WTC11 (cell line): ENCODE measurements at regions not wholly inside any gene's neighbourhood (a gene's known extent, or its start where the extent isn't known, plus 50 kb on each side); places are given as distances from the start of the nearest gene placed in this dataset.

ENCODE experiments used
- ATAC-seq: fragments of 200-7000 bp; cut with Tn5 transposase; 2 replicates; pipeline ENCODE4 v1.10.0; 2021; ENCODE audit warnings: mild to moderate bottlenecking, moderate library complexity
- CTCF ChIA-PET: fragments of 300-600 bp; sonication (Branson Sonifier 250); formaldehyde crosslinking; loops from one replicate; lab custom pipeline; 2021; ENCODE audit warnings: antibody characterized with exemption; lab: Charles Lee
- POLR2A ChIA-PET: fragments of 350-600 bp; sonication (Branson Sonifier 250); formaldehyde crosslinking; loops from one replicate; lab custom pipeline; 2021; ENCODE audit warnings: antibody characterized with exemption; lab: Charles Lee
- DNase-seq: peaks from one replicate; pipeline ENCODE4 v3.0.0; 2021; ENCODE audit warnings: low spot score
- H3K27ac Mint-ChIP-seq: 2 replicates; pipeline ENCODE4 v1.8.0; 2021; ENCODE audit warnings: mixed read lengths
- H3K27me3 Mint-ChIP-seq: 2 replicates; pipeline ENCODE4 v1.8.0; 2021; ENCODE audit warnings: low read depth, mild to moderate bottlenecking, moderate library complexity, mixed read lengths
- H3K36me3 Mint-ChIP-seq: 2 replicates; pipeline ENCODE4 v1.8.0; 2021; ENCODE audit warnings: mixed read lengths
- H3K4me1 Mint-ChIP-seq: 2 replicates; pipeline ENCODE4 v1.8.0; 2022; ENCODE audit warnings: mixed read lengths
- H3K4me3 Mint-ChIP-seq: 2 replicates; pipeline ENCODE4 v1.8.0; 2021; ENCODE audit warnings: mild to moderate bottlenecking, moderate library complexity, mixed read lengths
- H3K9me3 Mint-ChIP-seq: 2 replicates; pipeline ENCODE4 v1.8.0; 2021; ENCODE audit warnings: mixed read lengths
- ATF6 ChIP-seq: sonication (generic); formaldehyde crosslinking; IDR thresholded peaks from 2 replicates; pipeline ENCODE4 v1.8.1; 2023; ENCODE audit warnings: mild to moderate bottlenecking, missing genetic modification reagents
- CTCF ChIP-seq: fragments of 200-600 bp; IDR thresholded peaks from 2 replicates; pipeline ENCODE4 v1.8.0; 2022; ENCODE audit warnings: antibody characterized with exemption
- ESRRA ChIP-seq: sonication (generic); formaldehyde crosslinking; IDR thresholded peaks from 2 replicates; pipeline ENCODE4 v1.8.1; 2022; ENCODE audit warnings: mild to moderate bottlenecking, missing genetic modification reagents, borderline replicate concordance
- FOXK1 ChIP-seq: sonication (generic); formaldehyde crosslinking; IDR thresholded peaks from 2 replicates; pipeline ENCODE4 v1.8.0; 2022; ENCODE audit warnings: mild to moderate bottlenecking, moderate library complexity, missing genetic modification reagents
- FOXP1 ChIP-seq: sonication (generic); formaldehyde crosslinking; IDR thresholded peaks from 2 replicates; pipeline ENCODE4 v1.8.0; 2022; ENCODE audit warnings: missing genetic modification reagents, mild to moderate bottlenecking, moderate library complexity, borderline replicate concordance
- IRF2 ChIP-seq: sonication (generic); formaldehyde crosslinking; IDR thresholded peaks from 2 replicates; pipeline ENCODE4 v1.8.0; 2022; ENCODE audit warnings: low read depth, missing genetic modification reagents, borderline replicate concordance
- MYBL2 ChIP-seq: sonication (generic); formaldehyde crosslinking; IDR thresholded peaks from 2 replicates; pipeline ENCODE4 v1.8.1; 2023; ENCODE audit warnings: mild to moderate bottlenecking, moderate library complexity, missing genetic modification reagents
- NFATC4 ChIP-seq: fragments of 250-450 bp; sonication (Bioruptor Pico); IDR thresholded peaks from 2 replicates; pipeline ENCODE4 v1.9.0; 2021; ENCODE audit warnings: mild to moderate bottlenecking
- NFYB ChIP-seq: sonication (generic); formaldehyde crosslinking; conservative IDR thresholded peaks from 2 replicates; pipeline ENCODE4 v1.8.0; 2022; ENCODE audit warnings: low read depth, missing genetic modification reagents
- NR2C2 ChIP-seq: sonication (generic); formaldehyde crosslinking; IDR thresholded peaks from 2 replicates; pipeline ENCODE4 v1.8.0; 2022; ENCODE audit warnings: mild to moderate bottlenecking, missing genetic modification reagents
- OVOL2 ChIP-seq: fragments of 250-450 bp; sonication (Bioruptor Pico); IDR thresholded peaks from 2 replicates; pipeline ENCODE4 v1.9.0; 2021; ENCODE audit warnings: mild to moderate bottlenecking, borderline replicate concordance
- SOX15 ChIP-seq: fragments of 250-450 bp; sonication (Bioruptor Pico); IDR thresholded peaks from 2 replicates; pipeline ENCODE4 v1.9.0; 2021; ENCODE audit warnings: mild to moderate bottlenecking
- ZBTB21 ChIP-seq: sonication (generic); formaldehyde crosslinking; IDR thresholded peaks from 2 replicates; pipeline ENCODE4 v1.8.1; 2023; ENCODE audit warnings: mild to moderate bottlenecking, missing genetic modification reagents, borderline replicate concordance
- ZNF121 ChIP-seq: sonication (generic); formaldehyde crosslinking; IDR thresholded peaks from 2 replicates; pipeline ENCODE4 v1.8.0; 2023; ENCODE audit warnings: missing genetic modification reagents
- ZNF263 ChIP-seq: sonication (generic); formaldehyde crosslinking; IDR thresholded peaks from 2 replicates; pipeline ENCODE4 v1.8.1; 2022; ENCODE audit warnings: low read depth, mild to moderate bottlenecking, moderate library complexity, missing genetic modification reagents
- ZNF317 ChIP-seq: sonication (generic); formaldehyde crosslinking; IDR thresholded peaks from 2 replicates; pipeline ENCODE4 v1.8.1; 2023; ENCODE audit warnings: low read depth, mild to moderate bottlenecking, moderate library complexity, missing genetic modification reagents, borderline replicate concordance
- TF ChIP-seq, protein P1 (sequence below): fragments of 250-450 bp; sonication (Bioruptor Pico); IDR thresholded peaks from 2 replicates; pipeline ENCODE4 v1.8.0; 2021; ENCODE audit warnings: mild to moderate bottlenecking
- TF ChIP-seq, protein P2 (sequence below): sonication (generic); formaldehyde crosslinking; IDR thresholded peaks from 2 replicates; pipeline ENCODE4 v1.8.0; 2022; ENCODE audit warnings: missing genetic modification reagents
- TF ChIP-seq, protein P3 (sequence below): fragments of 250-450 bp; sonication (Bioruptor Pico); IDR thresholded peaks from 2 replicates; pipeline ENCODE4 v2.1.2; 2022; ENCODE audit warnings: mild to moderate bottlenecking, moderate library complexity

GRCh38 chr5:30341466-30341865, 852.0 kb upstream of the CDH6 start:
- Mint-ChIP-seq H3K36me3 (no peaks in the 10 kb centered on the region), H3K4me3 (no peak overlapping the region), H3K4me1 (no peaks in the 10 kb centered on the region), H3K9me3 (peaks cover 10% of the 10 kb centered on the region; the same call in 1 of the 2 replicates), H3K27me3 (no peaks in the 10 kb centered on the region), H3K27ac (no peak overlapping the region)
- ChIA-PET CTCF (no interaction called here), POLR2A (no interaction called here)
- ATAC-seq (no peak), DNase-seq (no peak)
- TF ChIP-seq NR2C2 (CRISPR knock-in tag) = no peak
- TF ChIP-seq IRF2 (CRISPR knock-in tag) = no peak
- TF ChIP-seq ESRRA = no peak
- no peak for TF ChIP-seq FOXP1 (CRISPR knock-in tag)
- TF ChIP-seq, protein P1, sequence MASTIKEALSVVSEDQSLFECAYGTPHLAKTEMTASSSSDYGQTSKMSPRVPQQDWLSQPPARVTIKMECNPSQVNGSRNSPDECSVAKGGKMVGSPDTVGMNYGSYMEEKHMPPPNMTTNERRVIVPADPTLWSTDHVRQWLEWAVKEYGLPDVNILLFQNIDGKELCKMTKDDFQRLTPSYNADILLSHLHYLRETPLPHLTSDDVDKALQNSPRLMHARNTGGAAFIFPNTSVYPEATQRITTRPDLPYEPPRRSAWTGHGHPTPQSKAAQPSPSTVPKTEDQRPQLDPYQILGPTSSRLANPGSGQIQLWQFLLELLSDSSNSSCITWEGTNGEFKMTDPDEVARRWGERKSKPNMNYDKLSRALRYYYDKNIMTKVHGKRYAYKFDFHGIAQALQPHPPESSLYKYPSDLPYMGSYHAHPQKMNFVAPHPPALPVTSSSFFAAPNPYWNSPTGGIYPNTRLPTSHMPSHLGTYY (CRISPR knock-in tag) = no peak
- no peak for TF ChIP-seq MYBL2
- TF ChIP-seq, protein P2, sequence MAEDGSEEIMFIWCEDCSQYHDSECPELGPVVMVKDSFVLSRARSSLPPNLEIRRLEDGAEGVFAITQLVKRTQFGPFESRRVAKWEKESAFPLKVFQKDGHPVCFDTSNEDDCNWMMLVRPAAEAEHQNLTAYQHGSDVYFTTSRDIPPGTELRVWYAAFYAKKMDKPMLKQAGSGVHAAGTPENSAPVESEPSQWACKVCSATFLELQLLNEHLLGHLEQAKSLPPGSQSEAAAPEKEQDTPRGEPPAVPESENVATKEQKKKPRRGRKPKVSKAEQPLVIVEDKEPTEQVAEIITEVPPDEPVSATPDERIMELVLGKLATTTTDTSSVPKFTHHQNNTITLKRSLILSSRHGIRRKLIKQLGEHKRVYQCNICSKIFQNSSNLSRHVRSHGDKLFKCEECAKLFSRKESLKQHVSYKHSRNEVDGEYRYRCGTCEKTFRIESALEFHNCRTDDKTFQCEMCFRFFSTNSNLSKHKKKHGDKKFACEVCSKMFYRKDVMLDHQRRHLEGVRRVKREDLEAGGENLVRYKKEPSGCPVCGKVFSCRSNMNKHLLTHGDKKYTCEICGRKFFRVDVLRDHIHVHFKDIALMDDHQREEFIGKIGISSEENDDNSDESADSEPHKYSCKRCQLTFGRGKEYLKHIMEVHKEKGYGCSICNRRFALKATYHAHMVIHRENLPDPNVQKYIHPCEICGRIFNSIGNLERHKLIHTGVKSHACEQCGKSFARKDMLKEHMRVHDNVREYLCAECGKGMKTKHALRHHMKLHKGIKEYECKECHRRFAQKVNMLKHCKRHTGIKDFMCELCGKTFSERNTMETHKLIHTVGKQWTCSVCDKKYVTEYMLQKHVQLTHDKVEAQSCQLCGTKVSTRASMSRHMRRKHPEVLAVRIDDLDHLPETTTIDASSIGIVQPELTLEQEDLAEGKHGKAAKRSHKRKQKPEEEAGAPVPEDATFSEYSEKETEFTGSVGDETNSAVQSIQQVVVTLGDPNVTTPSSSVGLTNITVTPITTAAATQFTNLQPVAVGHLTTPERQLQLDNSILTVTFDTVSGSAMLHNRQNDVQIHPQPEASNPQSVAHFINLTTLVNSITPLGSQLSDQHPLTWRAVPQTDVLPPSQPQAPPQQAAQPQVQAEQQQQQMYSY = no peak
- no peak for TF ChIP-seq CTCF
- no peak for TF ChIP-seq ZNF317 (CRISPR knock-in tag)
- no peak for TF ChIP-seq ZBTB21 (CRISPR knock-in tag)

GRCh38 chr5:30337084-30337573, 856.4 kb upstream of the CDH6 start:
- no peaks in the 10 kb centered on the region for H3K36me3 Mint-ChIP-seq
- H3K9me3 Mint-ChIP-seq = peaks cover 10% of the 10 kb centered on the region
- no peak overlapping the region for H3K4me3 Mint-ChIP-seq
- POLR2A ChIA-PET = no interaction called here
- no peak for ATAC-seq
- H3K27ac Mint-ChIP-seq = no peak overlapping the region
- DNase-seq = no peak
- CTCF ChIA-PET = no interaction called here
- H3K27me3 Mint-ChIP-seq = no peaks in the 10 kb centered on the region
- H3K4me1 Mint-ChIP-seq = no peaks in the 10 kb centered on the region
- TF ChIP-seq SOX15 (CRISPR knock-in tag) (no peak), NFATC4 (CRISPR knock-in tag) (no peak), ZNF121 (no peak), NFYB (CRISPR knock-in tag) (no peak), ZNF263 (CRISPR knock-in tag) (no peak), ATF6 (CRISPR knock-in tag) (no peak), FOXK1 (CRISPR knock-in tag) (no peak), OVOL2 (no peak)
- TF ChIP-seq, protein P3, sequence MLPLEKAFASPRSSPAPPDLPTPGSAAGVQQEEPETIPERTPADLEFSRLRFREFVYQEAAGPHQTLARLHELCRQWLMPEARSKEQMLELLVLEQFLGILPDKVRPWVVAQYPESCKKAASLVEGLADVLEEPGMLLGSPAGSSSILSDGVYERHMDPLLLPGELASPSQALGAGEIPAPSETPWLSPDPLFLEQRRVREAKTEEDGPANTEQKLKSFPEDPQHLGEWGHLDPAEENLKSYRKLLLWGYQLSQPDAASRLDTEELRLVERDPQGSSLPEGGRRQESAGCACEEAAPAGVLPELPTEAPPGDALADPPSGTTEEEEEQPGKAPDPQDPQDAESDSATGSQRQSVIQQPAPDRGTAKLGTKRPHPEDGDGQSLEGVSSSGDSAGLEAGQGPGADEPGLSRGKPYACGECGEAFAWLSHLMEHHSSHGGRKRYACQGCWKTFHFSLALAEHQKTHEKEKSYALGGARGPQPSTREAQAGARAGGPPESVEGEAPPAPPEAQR (CRISPR knock-in tag) = no peak
